GM03348 (cell line): ENCODE measurements at regions not wholly inside any gene's neighbourhood (a gene's known extent, or its start where the extent isn't known, plus 50 kb on each side); places are given as distances from the start of the nearest gene placed in this dataset.

Experiments used
- DNase-seq: peaks from one replicate; pipeline ENCODE4 v3.0.0; 2012; ENCODE audit warnings: low spot score

DNA sequence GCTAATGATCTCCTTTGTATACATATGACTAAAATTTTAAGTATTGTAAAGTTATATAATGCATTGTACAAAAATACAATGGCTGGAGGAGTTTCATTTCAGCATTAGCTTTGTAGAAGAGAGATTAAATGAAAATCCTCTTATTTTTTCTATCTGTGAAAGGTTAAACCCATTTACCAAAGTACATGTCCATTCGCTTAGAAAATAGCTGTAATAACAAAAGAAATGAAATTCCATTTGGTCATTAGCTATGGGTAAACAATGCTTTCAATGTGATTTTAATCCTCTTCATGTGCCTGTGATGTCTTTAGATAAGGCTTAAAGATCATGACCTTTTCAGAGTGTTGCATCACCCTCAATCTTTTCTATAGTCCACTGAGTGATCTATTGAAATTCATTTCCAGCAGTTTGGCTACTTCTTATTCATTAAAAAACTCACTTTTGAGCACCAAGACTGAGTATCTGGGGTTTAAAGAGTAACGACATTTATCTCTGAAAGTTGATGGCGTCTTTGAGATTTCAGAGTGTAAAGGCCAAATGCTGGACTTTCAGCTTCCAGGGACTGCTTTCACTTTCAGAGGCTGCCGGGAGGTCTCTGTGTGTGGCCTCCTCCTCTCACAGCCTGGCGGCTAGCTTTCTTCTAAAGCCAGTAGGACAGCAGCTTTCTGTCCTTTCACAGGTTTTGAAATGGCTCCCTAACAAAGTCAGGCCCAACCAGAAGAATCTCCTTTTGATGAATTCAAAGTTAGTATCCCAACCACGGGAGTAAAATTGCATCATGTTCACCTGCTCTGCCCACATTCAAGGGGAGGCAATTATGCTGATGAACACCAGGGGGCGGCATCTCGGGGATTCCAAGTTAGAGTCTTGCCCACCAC lies 701.4 kb upstream of the COBL start:
- no peak for DNase-seq

DNA sequence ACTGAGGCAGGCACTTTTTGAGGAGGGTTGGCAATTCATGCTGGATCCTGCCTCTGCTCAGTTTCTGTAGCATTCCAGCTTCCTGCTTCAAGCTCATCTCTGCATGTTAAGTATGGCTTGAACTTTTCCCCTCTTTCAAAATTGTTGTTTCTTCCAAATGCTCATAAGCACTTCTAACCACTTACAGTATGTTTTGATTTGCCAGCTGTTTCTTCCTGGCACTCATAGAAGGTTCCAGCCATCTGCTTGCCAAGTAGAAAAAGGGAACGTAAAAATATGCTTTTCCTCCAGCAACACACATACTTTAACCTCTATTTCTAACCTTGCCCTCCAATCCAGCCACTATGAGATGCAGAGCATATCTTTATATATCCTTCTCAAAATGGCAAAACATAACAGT lies 692.6 kb upstream of the COBL start:
- DNase-seq, result no peak

DNA sequence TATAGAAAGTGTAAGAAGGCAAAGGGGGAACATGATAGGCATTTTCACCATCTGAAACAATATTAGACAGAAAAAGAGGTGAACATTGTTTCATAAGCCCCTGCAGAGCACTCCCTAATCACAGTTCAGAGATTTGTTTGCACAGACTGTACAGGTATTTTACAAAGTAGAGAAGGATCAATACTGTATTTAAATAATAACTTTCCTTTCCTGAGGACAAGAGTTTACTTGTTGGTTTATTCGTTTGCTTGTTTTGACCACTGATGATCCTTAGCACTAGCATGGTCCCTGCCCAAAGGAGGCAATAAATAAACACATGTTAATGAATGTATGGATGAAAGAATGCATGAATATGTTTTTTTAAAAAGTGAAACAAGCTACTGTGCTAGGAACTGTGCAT lies 690.1 kb upstream of the COBL start:
- no peak for DNase-seq

DNA sequence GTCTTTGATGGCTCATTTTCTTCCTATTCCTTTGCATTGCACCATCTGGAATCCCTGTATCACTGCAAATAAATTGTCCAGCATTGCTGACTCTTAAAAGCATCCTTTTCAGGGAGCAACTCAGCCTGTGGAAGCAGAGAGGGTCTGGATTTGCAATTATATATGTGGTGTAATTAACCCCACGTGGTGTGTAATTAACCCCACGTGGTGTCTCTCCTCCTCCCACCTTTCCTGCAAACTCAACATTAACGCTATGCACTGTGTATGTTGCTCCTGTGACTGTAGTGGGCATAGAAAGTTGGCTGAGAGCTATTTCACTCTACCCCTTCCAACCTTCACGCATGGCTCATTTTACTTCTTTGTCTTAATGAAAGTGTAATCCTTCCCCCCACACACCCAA lies 689.0 kb upstream of the COBL start:
- DNase-seq, result no peak

DNA sequence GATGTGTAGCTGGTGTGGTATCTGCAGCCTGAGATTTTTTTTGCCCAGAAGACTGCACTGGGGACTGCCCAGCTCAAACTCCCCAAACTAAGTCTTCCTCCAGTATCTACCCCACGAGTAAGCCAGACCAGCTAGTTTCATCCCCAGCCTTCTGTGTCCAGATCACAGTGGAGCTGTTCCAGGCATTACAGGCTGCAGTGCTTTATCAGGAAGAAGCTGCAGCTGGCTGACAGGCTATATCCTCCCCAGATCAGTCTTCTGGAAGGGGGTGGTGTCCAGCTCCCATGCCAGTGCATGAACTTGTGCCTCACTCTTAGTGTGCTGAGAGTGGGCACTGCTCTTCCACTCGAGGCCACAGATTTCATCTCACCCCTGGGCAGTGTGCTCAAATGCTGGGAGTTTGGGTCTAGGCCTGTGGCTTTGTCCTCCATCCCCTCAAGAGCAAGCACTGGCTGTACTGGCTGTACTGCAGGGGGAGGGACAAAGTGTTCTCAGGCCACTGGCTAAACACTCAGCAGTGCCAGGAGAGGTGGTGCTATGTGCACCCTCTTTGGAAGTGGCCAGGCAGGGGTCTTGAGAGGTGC lies 679.1 kb upstream of the COBL start:
- DNase-seq, result no peak

DNA sequence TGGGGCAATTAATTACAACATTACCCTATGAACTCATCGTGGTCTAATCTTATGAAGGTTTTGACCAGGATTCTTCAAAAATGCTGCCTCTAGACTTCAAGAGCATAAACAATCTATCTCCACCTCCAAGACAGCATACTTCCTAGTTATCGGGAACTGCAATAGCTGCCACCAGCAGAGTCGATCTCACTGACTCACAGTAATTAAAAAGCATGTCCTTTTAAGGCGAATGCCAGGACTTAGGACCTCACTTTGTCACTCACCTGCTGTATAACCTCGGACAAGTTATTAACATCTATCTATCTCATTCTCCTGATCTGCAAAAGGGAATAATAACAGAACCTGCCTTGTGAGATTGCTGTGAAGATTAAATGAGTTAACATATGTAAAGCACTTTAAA lies 666.0 kb upstream of the COBL start:
- DNase-seq, result no peak

DNA sequence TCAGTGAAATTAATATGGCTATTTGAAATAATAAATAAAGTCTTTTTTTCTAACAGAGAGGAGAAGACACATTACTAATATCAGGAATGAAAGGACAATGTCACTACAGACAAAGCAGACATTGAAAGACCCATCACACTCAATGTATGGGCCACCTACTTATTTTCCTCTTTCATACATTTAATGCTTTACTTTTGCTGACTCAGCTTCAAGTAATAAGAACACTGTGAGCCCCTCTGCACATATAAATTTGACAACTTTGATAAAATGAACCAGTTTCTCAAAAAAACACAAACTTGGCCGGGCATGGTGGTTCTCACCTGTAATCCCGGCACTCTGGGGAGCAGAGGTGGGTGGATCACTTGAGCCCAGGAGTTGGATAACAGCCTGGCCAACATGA lies 664.2 kb upstream of the COBL start:
- no peak for DNase-seq

DNA sequence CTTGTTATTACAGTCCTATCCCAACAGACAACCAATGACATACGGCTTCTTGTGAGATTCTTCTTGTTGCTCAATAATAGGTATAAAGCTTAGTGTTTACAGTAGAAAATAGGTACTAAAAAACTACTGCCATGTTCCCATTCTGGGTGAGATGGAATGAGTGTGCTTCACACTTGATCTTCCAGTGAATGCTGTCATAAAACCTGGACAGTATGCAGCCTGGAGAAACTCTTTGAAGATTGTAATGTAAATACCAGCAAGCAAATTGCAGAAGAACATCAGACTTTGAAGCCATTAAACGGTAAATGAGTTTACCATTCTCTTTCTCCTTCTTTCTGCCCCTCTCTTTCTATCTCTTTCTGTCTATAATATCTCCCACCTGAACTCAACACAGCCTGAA lies 663.7 kb upstream of the COBL start:
- no peak for DNase-seq

DNA sequence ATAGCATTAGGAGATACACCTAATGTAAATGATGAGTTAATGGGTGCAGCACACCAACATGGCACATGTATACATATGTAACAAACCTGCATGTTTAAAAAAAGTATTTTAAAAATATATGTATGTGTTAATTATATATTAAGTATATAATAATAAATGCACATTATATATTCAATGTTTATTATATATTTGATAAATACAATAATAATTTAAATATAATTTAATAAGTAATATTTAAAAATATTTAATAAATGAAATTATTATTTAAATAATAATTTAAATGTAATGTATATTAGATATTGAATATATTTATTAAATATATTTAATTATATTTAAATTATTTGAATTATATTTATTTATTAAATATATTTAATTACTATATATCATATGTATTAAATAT lies 661.3 kb upstream of the COBL start:
- no peak for DNase-seq

DNA sequence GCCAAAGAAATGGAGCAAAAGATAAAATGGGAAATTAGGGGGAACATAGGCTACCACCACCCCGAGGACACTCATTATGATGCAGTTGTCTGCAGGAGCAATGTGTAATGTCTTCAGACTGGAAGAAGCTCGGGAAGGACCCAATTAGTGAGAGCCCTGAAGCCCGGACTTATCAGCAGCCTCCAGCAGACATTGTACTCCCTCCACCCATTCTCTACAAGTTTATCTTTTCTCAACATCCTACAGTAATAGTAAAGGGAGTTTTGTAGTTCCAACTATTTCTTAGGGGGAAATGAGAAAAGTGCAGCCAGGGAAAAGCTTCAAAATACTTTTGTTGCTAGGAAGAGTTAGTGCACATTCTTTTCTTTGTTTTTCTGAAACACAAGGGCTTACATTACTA lies 657.3 kb upstream of the COBL start:
- DNase-seq, result no peak

DNA sequence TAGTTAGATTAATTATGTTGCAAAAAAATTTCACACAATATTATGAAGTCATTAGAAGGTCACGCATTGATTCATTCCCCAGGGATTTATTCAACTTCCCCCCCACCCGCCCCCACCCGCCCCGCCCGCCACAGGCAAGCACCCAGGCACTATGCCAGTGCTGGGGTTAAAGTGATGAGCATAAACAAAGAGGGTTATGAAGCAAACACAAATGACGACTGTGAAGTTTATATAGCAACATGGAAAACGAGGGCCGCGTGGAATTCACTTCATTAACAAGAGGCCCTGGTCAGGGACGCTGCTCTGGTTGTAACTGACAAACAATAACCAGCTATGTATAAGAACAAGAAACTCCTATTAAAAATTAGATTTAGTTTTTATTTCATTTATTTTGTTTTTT lies 656.5 kb upstream of the COBL start:
- DNase-seq, result no peak

DNA sequence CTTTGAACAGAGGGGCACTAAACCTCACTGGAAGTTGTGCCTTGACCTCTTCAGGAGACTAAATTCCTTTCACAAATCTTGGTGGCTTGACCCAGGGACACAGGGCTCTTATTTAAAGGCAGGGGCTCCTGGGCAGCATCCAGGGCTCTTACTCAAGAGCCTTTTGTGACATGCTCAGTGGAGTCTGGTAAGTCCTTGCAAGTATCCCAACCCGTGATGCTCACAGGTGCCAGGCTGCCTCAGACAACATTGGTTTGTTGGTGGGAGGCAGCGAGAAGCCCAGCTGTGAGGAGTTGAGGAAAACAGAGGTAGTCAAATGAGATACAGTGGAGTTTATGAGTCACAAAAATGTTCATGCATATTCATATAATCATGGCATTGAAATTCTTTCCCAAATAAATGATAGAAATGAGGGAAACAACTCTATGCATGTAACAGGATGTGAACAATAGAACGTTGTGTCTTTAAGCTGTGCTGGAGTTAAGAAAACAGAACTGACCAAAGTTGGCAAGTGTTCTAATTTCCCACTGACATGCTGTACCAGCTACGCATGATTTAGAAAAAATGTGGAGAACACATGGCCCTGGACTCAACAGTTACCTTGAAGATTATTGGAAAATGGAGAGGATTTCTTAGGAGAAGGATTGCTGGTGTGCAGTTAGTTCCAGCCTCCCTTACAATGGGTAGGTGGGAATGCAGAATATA lies 654.5 kb upstream of the COBL start:
- DNase-seq, result no peak

DNA sequence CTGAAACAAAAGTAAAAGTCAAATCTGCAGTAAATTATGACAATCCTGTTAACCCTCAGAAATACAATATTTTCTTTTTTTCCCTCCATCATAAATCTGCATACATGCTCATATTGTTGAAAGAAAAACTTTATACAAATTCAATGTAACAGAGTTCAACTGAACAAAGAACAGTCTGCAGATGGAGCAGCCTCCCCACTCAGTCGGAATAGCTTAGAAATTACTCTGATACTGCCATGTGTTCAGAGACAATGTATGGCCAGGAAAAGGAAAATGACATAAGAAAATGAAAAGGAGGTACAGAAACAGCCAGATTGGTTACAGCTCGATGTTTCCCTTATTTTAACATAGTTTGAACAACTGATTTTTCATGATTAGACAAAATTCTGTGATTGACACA lies 651.9 kb upstream of the COBL start:
- DNase-seq, result no peak

DNA sequence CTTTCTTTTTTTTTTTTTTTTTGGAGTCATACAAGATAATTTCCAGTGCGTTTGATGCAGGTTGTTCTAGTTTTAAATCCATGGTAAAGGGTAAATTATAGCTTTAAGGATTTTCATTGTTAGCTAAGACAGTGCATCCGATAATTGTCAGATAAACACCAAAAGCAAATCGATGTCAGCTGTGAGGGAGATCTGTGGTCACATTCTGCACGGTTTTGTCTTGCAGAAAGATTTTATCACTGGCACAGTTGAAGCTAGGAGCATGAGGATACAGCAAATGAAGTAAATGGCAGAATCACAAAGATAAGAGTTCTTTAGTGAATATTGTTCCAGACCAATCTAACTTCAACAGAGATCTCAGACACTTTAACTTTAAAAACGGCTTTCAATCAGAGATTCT lies 648.8 kb upstream of the COBL start:
- no peak for DNase-seq

DNA sequence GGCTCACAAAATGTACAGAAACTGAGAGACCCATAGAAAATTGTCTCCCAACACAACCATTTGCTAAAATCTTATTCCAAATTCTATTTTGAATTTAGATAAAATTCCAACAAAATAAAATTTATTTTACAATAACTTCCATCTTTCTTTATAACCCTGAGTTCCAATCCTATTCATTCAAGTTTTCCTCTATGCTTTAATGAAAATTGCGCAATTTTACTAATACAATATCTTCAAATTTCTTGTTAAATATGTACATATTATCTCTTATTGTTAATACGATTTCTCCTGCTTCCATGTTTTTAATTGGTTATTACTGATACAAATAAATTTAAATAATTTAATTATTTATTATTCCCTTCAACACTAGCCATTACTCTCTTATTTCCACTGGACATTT lies 645.2 kb upstream of the COBL start:
- no peak for DNase-seq

DNA sequence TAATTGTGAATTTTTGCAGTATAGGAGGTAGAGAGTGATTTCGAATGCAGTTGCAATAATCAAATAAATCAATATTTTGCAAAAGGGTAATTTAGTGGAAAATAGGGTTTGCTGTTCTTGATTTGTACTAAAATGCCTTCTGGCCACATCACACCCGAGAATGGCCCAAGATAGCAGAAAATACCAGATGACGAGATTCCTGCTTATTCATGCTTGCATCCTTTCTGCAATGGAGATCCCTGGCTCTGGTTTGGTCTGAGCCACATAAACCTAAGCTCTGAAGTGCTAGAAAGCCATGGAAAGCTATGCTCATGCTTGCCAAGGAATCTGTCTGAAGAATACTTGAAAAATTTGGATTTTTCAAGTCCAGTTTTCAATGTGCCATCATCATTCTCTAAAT lies 634.2 kb upstream of the COBL start:
- DNase-seq, result no peak

DNA sequence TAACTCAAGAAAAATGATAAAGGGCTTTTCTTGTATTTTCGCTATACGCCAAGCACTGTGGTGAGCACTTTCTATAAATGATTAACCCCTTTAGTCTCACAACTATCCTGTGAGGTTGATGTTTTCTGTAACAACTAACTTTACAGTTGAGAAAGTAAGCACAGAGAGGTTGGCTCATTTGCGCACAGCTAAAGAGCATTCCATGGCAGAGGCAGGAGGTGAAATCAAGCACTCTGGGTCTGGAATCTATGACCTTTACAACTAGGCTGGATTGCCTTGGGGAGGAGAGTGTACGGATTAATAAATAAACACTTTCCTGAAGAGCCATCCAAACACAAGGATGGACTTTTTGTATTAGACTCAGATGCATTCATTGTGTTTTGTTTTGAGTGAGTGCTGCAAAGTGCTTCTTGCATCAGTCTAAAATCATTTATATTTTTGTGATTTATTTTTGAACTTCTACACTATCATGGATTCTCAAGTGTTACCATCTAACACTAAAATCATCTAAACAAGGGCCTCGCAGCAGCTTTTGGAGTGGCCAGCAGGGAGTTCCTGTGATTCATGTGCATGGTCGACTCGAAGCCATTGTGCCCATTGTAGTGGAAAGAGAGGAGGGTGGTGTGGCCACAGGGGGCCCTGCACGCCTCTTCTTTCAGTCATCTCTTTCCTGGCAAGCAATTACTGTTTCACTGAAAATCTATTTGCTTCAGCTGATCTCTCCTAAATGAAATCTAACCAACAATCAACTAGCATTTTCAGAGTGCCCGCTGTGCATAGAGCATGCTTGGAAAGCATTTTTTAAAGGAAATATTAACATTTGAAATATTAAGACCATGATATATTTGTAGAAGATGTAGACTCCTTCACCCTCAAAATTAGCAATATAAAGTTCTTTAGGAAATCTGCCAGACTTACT lies 633.4 kb upstream of the COBL start:
- DNase-seq, result no peak

DNA sequence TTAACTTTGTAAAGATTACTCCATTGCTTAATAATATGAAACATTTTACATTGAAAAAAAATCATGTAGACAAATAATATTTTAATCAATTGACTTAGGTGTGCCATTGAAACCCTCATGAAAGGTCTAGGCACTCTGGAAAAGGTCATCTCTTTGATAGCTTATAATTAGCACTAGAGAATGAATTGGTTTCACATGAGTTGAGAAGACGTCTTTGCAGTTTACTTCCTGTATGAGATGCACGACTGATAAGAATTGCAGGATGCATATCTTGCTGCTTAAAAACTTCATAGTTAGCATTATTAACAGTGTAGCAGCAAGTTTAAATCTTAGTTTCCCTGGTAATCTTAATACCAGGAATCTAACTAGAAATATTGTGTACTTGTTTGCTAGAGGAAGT lies 614.2 kb upstream of the COBL start:
- DNase-seq, result no peak

DNA sequence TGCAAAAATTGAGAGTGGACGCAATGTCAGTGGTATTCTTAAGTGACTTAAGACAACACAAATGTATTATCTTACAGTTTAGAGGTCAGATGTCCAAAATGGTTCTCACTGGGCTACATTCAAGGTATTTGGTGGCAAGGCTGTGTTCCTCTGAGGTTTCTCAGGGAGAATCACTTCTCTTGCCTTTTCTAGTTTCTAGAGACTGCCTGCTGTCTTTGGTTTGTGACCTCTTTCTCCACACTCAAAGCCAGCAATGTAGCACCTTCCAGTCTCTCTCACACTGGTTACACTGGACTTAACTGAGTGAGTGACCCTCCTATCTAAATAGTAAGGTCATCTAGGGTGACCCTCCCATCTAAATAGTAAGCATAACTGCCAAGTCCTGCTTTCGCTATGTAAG lies 613.2 kb upstream of the COBL start:
- no peak for DNase-seq

DNA sequence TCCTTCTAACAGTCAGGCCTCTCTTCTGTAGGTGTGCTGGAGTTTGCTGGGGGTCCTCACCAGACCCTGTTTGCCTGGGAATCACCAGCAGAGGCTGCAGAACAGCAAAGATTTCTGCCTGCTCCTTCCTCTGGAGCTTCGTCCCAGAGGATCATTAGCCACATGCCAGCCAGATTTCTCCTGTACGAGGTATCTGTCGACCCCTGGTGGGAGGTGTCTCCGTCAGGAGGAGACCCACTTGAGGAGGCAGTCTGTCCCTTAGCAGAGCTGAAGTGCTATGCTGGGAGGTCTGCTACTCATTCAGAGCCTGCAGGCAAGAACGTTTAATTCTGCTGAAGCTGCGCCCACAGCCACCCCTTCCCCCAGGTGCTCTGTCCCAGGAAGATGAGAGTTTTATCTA lies 611.1 kb upstream of the COBL start:
- DNase-seq, result no peak

DNA sequence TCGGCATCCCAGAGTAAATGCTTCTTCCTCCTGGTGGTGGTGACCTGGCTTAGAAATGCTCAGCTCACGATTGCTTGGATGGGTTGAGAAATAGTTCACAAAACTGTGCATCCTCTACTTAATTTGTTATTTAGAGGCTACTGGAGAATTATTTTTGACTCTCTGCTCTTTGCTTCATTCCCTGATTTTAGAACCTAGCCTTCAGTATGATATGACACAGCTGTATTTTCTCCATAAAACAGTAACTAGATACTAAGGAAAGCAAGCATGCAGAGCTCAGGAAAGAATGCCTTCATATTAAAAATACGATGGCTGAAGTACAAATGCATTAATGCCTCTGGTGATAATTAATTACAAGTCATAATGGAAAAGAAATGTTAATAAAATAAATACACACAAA lies 602.0 kb upstream of the COBL start:
- no peak for DNase-seq

DNA sequence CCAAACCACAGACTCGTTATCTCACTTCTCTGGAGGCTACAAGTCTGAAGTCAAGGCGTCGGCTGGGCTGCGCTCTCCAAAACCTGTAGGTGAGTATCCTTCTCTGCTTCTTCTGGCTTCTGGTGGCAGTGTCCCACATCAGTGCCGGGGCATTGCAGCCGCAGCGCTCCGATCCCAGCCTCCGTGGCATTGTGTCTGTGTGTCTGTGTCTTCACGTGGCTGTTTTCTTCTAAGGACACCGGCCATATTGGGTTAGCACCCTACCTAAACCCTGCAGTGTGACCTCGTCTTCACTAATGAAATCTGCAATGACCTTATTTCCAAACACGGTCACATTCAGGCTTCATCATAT lies 584.9 kb upstream of the COBL start:
- DNase-seq, result no peak
